ENCODE measurements at regions not wholly inside any gene's neighbourhood (a gene's known extent, or its start where the extent isn't known, plus 50 kb on each side); places are given as distances from the start of the nearest gene placed in this dataset.

- TF ChIP-seq ZNF532 (CRISPR knock-in tag; IDR thresholded peaks at IDR 0.05; ENCODE audit: borderline replicate concordance) (no peak), GABPB1 (CRISPR knock-in tag; IDR thresholded peaks at IDR 0.05) (no peak), AR (CRISPR knock-in tag; IDR thresholded peaks at IDR 0.05) (no peak), CDX4 (CRISPR knock-in tag; IDR thresholded peaks at IDR 0.05; ENCODE audit: borderline replicate concordance) (no peak), TEAD4 (CRISPR knock-in tag; IDR thresholded peaks at IDR 0.05) (no peak), E2F5 (CRISPR knock-in tag; IDR thresholded peaks at IDR 0.05) (no peak), TP53 (CRISPR knock-in tag; IDR thresholded peaks at IDR 0.05) (no peak), PREB (CRISPR knock-in tag; IDR thresholded peaks at IDR 0.05; ENCODE audit: borderline replicate concordance) (no peak)
Observed at GRCh38 chr13:97712770-97713169, 240.7 kb upstream of the IPO5 start (continued).

- no peak for ATAC-seq
- H3K4me1 Mint-ChIP-seq, result no peaks in the 10 kb centered on the region
- no peak for TF ChIP-seq TEAD4 (CRISPR knock-in tag; IDR thresholded peaks at IDR 0.05)
- no peak for TF ChIP-seq ZNF396 (CRISPR knock-in tag; IDR thresholded peaks at IDR 0.05; ENCODE audit: borderline replicate concordance)
- TF ChIP-seq JUN (CRISPR knock-in tag; IDR thresholded peaks at IDR 0.05), result no peak
- no peak for TF ChIP-seq ATF6 (CRISPR knock-in tag; IDR thresholded peaks at IDR 0.05)
- no peak for TF ChIP-seq FOXP1 (CRISPR knock-in tag; IDR thresholded peaks at IDR 0.05; ENCODE audit: borderline replicate concordance)
- no peak for TF ChIP-seq E2F5 (CRISPR knock-in tag; IDR thresholded peaks at IDR 0.05)
- TF ChIP-seq PRDM15 (CRISPR knock-in tag; IDR thresholded peaks at IDR 0.05), result no peak
- TF ChIP-seq GRHL2 (CRISPR knock-in tag; IDR thresholded peaks at IDR 0.05; ENCODE audit: insufficient replicate concordance, severe bottlenecking), result no peak
- no peak for TF ChIP-seq ZNF423 (CRISPR knock-in tag; IDR thresholded peaks at IDR 0.05)
- no peak for TF ChIP-seq ZNF317 (CRISPR knock-in tag; IDR thresholded peaks at IDR 0.05; ENCODE audit: borderline replicate concordance, low read depth)
- TF ChIP-seq KAT7 (CRISPR knock-in tag; IDR thresholded peaks at IDR 0.05; ENCODE audit: borderline replicate concordance), result no peak
Observed at GRCh38 chr13:97715763-97716162, 237.7 kb upstream of the IPO5 start.

More at GRCh38 chr13:97715763-97716162, 237.7 kb upstream of the IPO5 start:
- Mint-ChIP-seq H3K27ac (no peak overlapping the region), H3K4me3 (no peak overlapping the region), H3K36me3 (no peaks in the 10 kb centered on the region), H3K9me3 (peaks cover 20% of the 10 kb centered on the region), H3K27me3 (ENCODE audit: low read depth) (no peaks in the 10 kb centered on the region)
- CTCF ChIA-PET, result no interaction called here
- POLR2A ChIA-PET, result no interaction called here
- no peak for DNase-seq (ENCODE audit: low spot score)
